Activated T-cell treated with anti-CD3 and anti-CD28 coated beads, Interleukin-2, amount 50 U/mL, for 72 hours (primary cell): ENCODE measurements at regions not wholly inside any gene's neighbourhood (a gene's known extent, or its start where the extent isn't known, plus 50 kb on each side); places are given as distances from the start of the nearest gene placed in this dataset.

Experiments
- ATAC-seq, 2 donors: fragments of 150-1000 bp; cut with Tn5 transposase; replicated peaks in 1 of 2; 2 replicates each; pipeline ENCODE4 v1.10.0; 2021; ENCODE audit warnings: moderate library complexity in 2 of 2, mild to moderate bottlenecking in 1 of 2
- DNase-seq, 2 donors: peaks; one replicate each; pipeline ENCODE4 v3.0.0; 2021 to 2022; ENCODE audit warnings: mixed read lengths in 1 of 2
- H3K27ac Mint-ChIP-seq: one replicate; pipeline ENCODE4 v1.8.0; 2022; ENCODE audit warnings: mild to moderate bottlenecking, moderate library complexity, mixed read lengths
- H3K27me3 Mint-ChIP-seq: one replicate; pipeline ENCODE4 v1.8.0; 2022; ENCODE audit warnings: low read depth, mixed read lengths
- H3K36me3 Mint-ChIP-seq, 2 donors: one replicate each; pipeline ENCODE4 v1.8.0; 2022; ENCODE audit warnings: mixed read lengths in 2 of 2, mild to moderate bottlenecking in 1 of 2; ENCODE audit not compliant: insufficient read depth in 2 of 2
- H3K4me1 Mint-ChIP-seq: one replicate; pipeline ENCODE4 v1.8.0; 2022; ENCODE audit warnings: low read depth, mixed read lengths
- H3K4me3 Mint-ChIP-seq, 2 donors: one replicate each; pipeline ENCODE4 v1.8.0; 2022; ENCODE audit warnings: mild to moderate bottlenecking in 2 of 2, mixed read lengths in 2 of 2, moderate library complexity in 2 of 2
- H3K9me3 Mint-ChIP-seq, 2 donors: one replicate each; pipeline ENCODE4 v1.8.0; 2022; ENCODE audit warnings: mixed read lengths in 2 of 2

GRCh38 chr2:120942658-120943057 is 207.0 kb downstream of the GLI2 start:
- DNase-seq, result no peak
- H3K4me3 Mint-ChIP-seq, result no peak overlapping the region
- H3K27ac Mint-ChIP-seq, result no peak overlapping the region

GRCh38 chr2:120943403-120944034 is 207.9 kb downstream of the GLI2 start:
- H3K4me1 Mint-ChIP-seq, result peaks cover 7% of the 10 kb centered on the region
- no peak overlapping the region for H3K27ac Mint-ChIP-seq
- H3K9me3 Mint-ChIP-seq, result peaks cover 0 to 4% of the 10 kb centered on the region in 2 donors
- ATAC-seq (no peak), DNase-seq (no peak)
- no peaks in the 10 kb centered on the region for H3K36me3 Mint-ChIP-seq
- no peak overlapping the region for H3K4me3 Mint-ChIP-seq
- H3K27me3 Mint-ChIP-seq, result peaks cover 6% of the 10 kb centered on the region

More at GRCh38 chr2:120942658-120943057, 207.0 kb downstream of the GLI2 start:
- no peaks in the 10 kb centered on the region for H3K36me3 Mint-ChIP-seq
- peaks cover 0 to 4% of the 10 kb centered on the region in 2 donors for H3K9me3 Mint-ChIP-seq
- H3K27me3 Mint-ChIP-seq, result peaks cover 6% of the 10 kb centered on the region
- peaks cover 7% of the 10 kb centered on the region for H3K4me1 Mint-ChIP-seq
- ATAC-seq, result no peak

GRCh38 chr2:120944575-120944974 is 208.9 kb downstream of the GLI2 start:
- Mint-ChIP-seq H3K4me1 (peaks cover 4% of the 10 kb centered on the region), H3K36me3 (no peaks in the 10 kb centered on the region), H3K4me3 (no peak overlapping the region), H3K27ac (no peak overlapping the region), H3K27me3 (peaks cover 6% of the 10 kb centered on the region), H3K9me3 (peaks cover 0 to 4% of the 10 kb centered on the region in 2 donors)
- DNase-seq (no peak), ATAC-seq (no peak)

- no peaks in the 10 kb centered on the region for H3K36me3 Mint-ChIP-seq
- H3K9me3 Mint-ChIP-seq, result peaks cover 0 to 4% of the 10 kb centered on the region in 2 donors
- no peak overlapping the region for H3K4me3 Mint-ChIP-seq
- H3K27ac Mint-ChIP-seq, result no peak overlapping the region
- ATAC-seq (no peak), DNase-seq (no peak)
- H3K27me3 Mint-ChIP-seq, result peaks cover 6% of the 10 kb centered on the region
- H3K4me1 Mint-ChIP-seq, result peaks cover 5% of the 10 kb centered on the region
Measured at GRCh38 chr2:120945091-120945490, 209.4 kb downstream of the GLI2 start.

- Mint-ChIP-seq H3K27ac (no peak overlapping the region), H3K9me3 (peaks cover 0 to 4% of the 10 kb centered on the region in 2 donors), H3K36me3 (no peaks in the 10 kb centered on the region), H3K4me3 (no peak overlapping the region), H3K27me3 (peaks cover 6% of the 10 kb centered on the region), H3K4me1 (peaks cover 12% of the 10 kb centered on the region)
- DNase-seq, result no peak
- ATAC-seq, result no peak
Measured at GRCh38 chr2:120945832-120946499, 210.3 kb downstream of the GLI2 start.

GRCh38 chr2:120947327-120947726 is 211.7 kb downstream of the GLI2 start:
- Mint-ChIP-seq H3K27ac (no peak overlapping the region), H3K9me3 (peaks cover 0 to 4% of the 10 kb centered on the region in 2 donors), H3K36me3 (no peaks in the 10 kb centered on the region), H3K27me3 (peaks cover 11% of the 10 kb centered on the region), H3K4me3 (no peak overlapping the region), H3K4me1 (peaks cover 12% of the 10 kb centered on the region)
- ATAC-seq, result no peak
- DNase-seq, result no peak

- H3K27ac Mint-ChIP-seq, result no peak overlapping the region
- ATAC-seq, result no peak
- peaks cover 5% of the 10 kb centered on the region for H3K27me3 Mint-ChIP-seq
- H3K36me3 Mint-ChIP-seq, result no peaks in the 10 kb centered on the region
- H3K4me3 Mint-ChIP-seq, result no peak overlapping the region
- H3K4me1 Mint-ChIP-seq, result peaks cover 12% of the 10 kb centered on the region
- DNase-seq, result no peak
- H3K9me3 Mint-ChIP-seq, result no peaks in the 10 kb centered on the region
Measured at GRCh38 chr2:120947982-120948661, 212.5 kb downstream of the GLI2 start.

- no peaks in the 10 kb centered on the region for H3K9me3 Mint-ChIP-seq
Measured at GRCh38 chr2:120948662-120949011, 213.0 kb downstream of the GLI2 start.

GRCh38 chr2:120949027-120949956 is 213.6 kb downstream of the GLI2 start:
- Mint-ChIP-seq H3K9me3 (no peaks in the 10 kb centered on the region), H3K27ac (no peak overlapping the region), H3K4me3 (no peak overlapping the region), H3K27me3 (peaks cover 5% of the 10 kb centered on the region), H3K36me3 (no peaks in the 10 kb centered on the region), H3K4me1 (peaks cover 12% of the 10 kb centered on the region)
- no peak for ATAC-seq
- DNase-seq, result no peak

More at GRCh38 chr2:120948662-120949011, 213.0 kb downstream of the GLI2 start:
- Mint-ChIP-seq H3K27me3 (peaks cover 5% of the 10 kb centered on the region), H3K4me1 (peaks cover 12% of the 10 kb centered on the region), H3K27ac (no peak overlapping the region), H3K4me3 (no peak overlapping the region), H3K36me3 (no peaks in the 10 kb centered on the region)
- ATAC-seq, result no peak
- no peak for DNase-seq

GRCh38 chr2:120949957-120950590 is 214.4 kb downstream of the GLI2 start:
- H3K27me3 Mint-ChIP-seq, result peaks cover 5% of the 10 kb centered on the region
- ATAC-seq, result peak; percentile 71 to 73
- no peaks in the 10 kb centered on the region for H3K36me3 Mint-ChIP-seq
- DNase-seq, result peak; percentile 11 to 18
- no peak overlapping the region for H3K27ac Mint-ChIP-seq
- no peak overlapping the region for H3K4me3 Mint-ChIP-seq
- H3K9me3 Mint-ChIP-seq, result no peaks in the 10 kb centered on the region
- peaks cover 12% of the 10 kb centered on the region for H3K4me1 Mint-ChIP-seq

GRCh38 chr2:120951693-120952092 is 216.0 kb downstream of the GLI2 start:
- Mint-ChIP-seq H3K27me3 (peaks cover 5% of the 10 kb centered on the region), H3K9me3 (no peaks in the 10 kb centered on the region), H3K36me3 (no peaks in the 10 kb centered on the region), H3K4me3 (no peak overlapping the region), H3K27ac (no peak overlapping the region), H3K4me1 (peaks cover 12% of the 10 kb centered on the region)
- ATAC-seq, result no peak
- no peak for DNase-seq

GRCh38 chr2:120952318-120952717 is 216.7 kb downstream of the GLI2 start:
- H3K9me3 Mint-ChIP-seq, result no peaks in the 10 kb centered on the region
- H3K36me3 Mint-ChIP-seq, result no peaks in the 10 kb centered on the region
- ATAC-seq, result no peak
- H3K4me3 Mint-ChIP-seq, result no peak overlapping the region
- peaks cover 12% of the 10 kb centered on the region for H3K4me1 Mint-ChIP-seq
- H3K27ac Mint-ChIP-seq, result no peak overlapping the region
- DNase-seq, result no peak
- peaks cover 5% of the 10 kb centered on the region for H3K27me3 Mint-ChIP-seq
